ENCODE measurements at regions not wholly inside any gene's neighbourhood (a gene's known extent, or its start where the extent isn't known, plus 50 kb on each side); places are given as distances from the start of the nearest gene placed in this dataset.
A peak's percentile ranks its signal among the peaks of the same experiment; 100 is the strongest.
"Not testable (repeated sequence)": the region's sequence is repeated elsewhere in the genome, so short reads cannot be mapped to it uniquely, and the experiment has no call there.

- H3K9me3 ChIP-seq (ENCODE audit: low read depth, low read length); H3K4me1 ChIP-seq (ENCODE audit: insufficient read depth, low read length); H3K36me3 ChIP-seq (ENCODE audit: insufficient read depth, low read length); H4K20me1 ChIP-seq (ENCODE audit: insufficient read depth, low read length); H3K27me3 ChIP-seq (ENCODE audit: insufficient read depth, low read length); H3K4me3 ChIP-seq (ENCODE audit: insufficient read depth, low read length); H3K27ac ChIP-seq (ENCODE audit: low read depth, low read length); H3K79me2 ChIP-seq (ENCODE audit: insufficient read depth, low read length); H3K4me2 ChIP-seq (ENCODE audit: insufficient read depth, low read length); H2AFZ ChIP-seq (ENCODE audit: low read length); DNase-seq (ENCODE audit: insufficient read length, low spot score, missing footprints): not testable (repeated sequence)
These were observed 60.5 kb downstream of the GOLGA6L22 start for GRCh38 chr15:22519213-22519612.

GRCh38 chr15:22526537-22526936 lies 67.8 kb downstream of the GOLGA6L22 start:
- not testable (repeated sequence) for H4K20me1 ChIP-seq (ENCODE audit: insufficient read depth, low read length); DNase-seq (ENCODE audit: insufficient read length, low spot score, missing footprints); H3K9me3 ChIP-seq (ENCODE audit: low read depth, low read length); H3K27ac ChIP-seq (ENCODE audit: low read depth, low read length); H3K36me3 ChIP-seq (ENCODE audit: insufficient read depth, low read length); H3K4me2 ChIP-seq (ENCODE audit: insufficient read depth, low read length); H3K4me3 ChIP-seq (ENCODE audit: insufficient read depth, low read length); H3K79me2 ChIP-seq (ENCODE audit: insufficient read depth, low read length); H2AFZ ChIP-seq (ENCODE audit: low read length); H3K27me3 ChIP-seq (ENCODE audit: insufficient read depth, low read length); H3K4me1 ChIP-seq (ENCODE audit: insufficient read depth, low read length)

- not testable (repeated sequence) for H3K9me3 ChIP-seq (ENCODE audit: low read depth, low read length); H3K79me2 ChIP-seq (ENCODE audit: insufficient read depth, low read length); H4K20me1 ChIP-seq (ENCODE audit: insufficient read depth, low read length); H3K4me1 ChIP-seq (ENCODE audit: insufficient read depth, low read length); H3K36me3 ChIP-seq (ENCODE audit: insufficient read depth, low read length); H3K4me2 ChIP-seq (ENCODE audit: insufficient read depth, low read length); DNase-seq (ENCODE audit: insufficient read length, low spot score, missing footprints); H3K4me3 ChIP-seq (ENCODE audit: insufficient read depth, low read length); H3K27me3 ChIP-seq (ENCODE audit: insufficient read depth, low read length); H2AFZ ChIP-seq (ENCODE audit: low read length); H3K27ac ChIP-seq (ENCODE audit: low read depth, low read length)
These were observed 68.3 kb downstream of the GOLGA6L22 start for GRCh38 chr15:22527016-22527415.

DNA sequence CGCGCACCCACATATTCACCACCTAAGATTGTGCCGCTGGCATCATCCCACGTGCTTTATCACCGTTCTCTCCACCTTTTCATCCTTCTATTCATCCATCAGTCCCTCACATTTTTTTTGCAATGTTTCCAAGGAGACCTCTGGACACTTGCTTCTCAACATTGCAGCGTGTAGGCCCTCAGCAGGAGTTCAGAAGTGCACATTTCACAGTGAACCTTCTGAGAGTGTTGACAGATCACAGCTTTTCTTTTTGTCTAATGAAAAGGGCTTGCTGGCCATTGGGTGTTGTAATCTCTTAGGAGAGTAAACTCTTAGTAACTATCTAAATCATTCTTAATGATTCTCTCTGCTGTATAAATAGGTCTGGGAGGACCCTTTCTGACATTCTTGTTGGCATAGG lies 70.5 kb downstream of the GOLGA6L22 start:
- H3K4me2 ChIP-seq (ENCODE audit: insufficient read depth, low read length); H3K79me2 ChIP-seq (ENCODE audit: insufficient read depth, low read length); H3K27ac ChIP-seq (ENCODE audit: low read depth, low read length); H4K20me1 ChIP-seq (ENCODE audit: insufficient read depth, low read length); DNase-seq (ENCODE audit: insufficient read length, low spot score, missing footprints); H3K9me3 ChIP-seq (ENCODE audit: low read depth, low read length); H3K4me1 ChIP-seq (ENCODE audit: insufficient read depth, low read length); H3K27me3 ChIP-seq (ENCODE audit: insufficient read depth, low read length); H2AFZ ChIP-seq (ENCODE audit: low read length); H3K4me3 ChIP-seq (ENCODE audit: insufficient read depth, low read length); H3K36me3 ChIP-seq (ENCODE audit: insufficient read depth, low read length): not testable (repeated sequence)

DNA sequence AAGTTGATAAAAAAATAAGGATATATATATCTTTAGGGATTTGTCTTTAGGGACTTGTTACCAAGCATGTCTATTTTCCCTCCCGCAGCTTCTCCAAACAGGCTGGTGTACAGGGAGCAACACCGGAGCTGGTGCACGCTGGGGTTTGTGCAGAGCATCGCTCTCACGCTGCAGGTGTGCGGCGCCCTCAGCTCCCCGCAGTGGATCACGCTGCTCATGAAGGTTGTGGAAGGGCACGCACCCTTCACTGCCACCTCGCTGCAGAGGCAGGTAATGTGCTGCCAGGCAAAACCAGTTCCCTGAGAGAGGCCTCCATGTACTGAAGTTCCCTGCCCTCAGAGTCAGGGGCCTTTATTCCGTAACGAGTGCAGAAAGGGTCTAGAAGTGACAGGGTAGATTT lies 101.0 kb downstream of the GOLGA6L22 start:
- H3K27ac ChIP-seq (ENCODE audit: low read depth, low read length); H3K4me3 ChIP-seq (ENCODE audit: insufficient read depth, low read length); H3K79me2 ChIP-seq (ENCODE audit: insufficient read depth, low read length); H3K27me3 ChIP-seq (ENCODE audit: insufficient read depth, low read length); H3K4me2 ChIP-seq (ENCODE audit: insufficient read depth, low read length); H2AFZ ChIP-seq (ENCODE audit: low read length); H3K36me3 ChIP-seq (ENCODE audit: insufficient read depth, low read length); H4K20me1 ChIP-seq (ENCODE audit: insufficient read depth, low read length); H3K4me1 ChIP-seq (ENCODE audit: insufficient read depth, low read length); H3K9me3 ChIP-seq (ENCODE audit: low read depth, low read length); DNase-seq (ENCODE audit: insufficient read length, low spot score, missing footprints): not testable (repeated sequence)

- not testable (repeated sequence) for H4K20me1 ChIP-seq (ENCODE audit: insufficient read depth, low read length); H3K27ac ChIP-seq (ENCODE audit: low read depth, low read length); H3K4me2 ChIP-seq (ENCODE audit: insufficient read depth, low read length); H3K27me3 ChIP-seq (ENCODE audit: insufficient read depth, low read length); H3K79me2 ChIP-seq (ENCODE audit: insufficient read depth, low read length); DNase-seq (ENCODE audit: insufficient read length, low spot score, missing footprints); H3K9me3 ChIP-seq (ENCODE audit: low read depth, low read length); H3K4me3 ChIP-seq (ENCODE audit: insufficient read depth, low read length); H2AFZ ChIP-seq (ENCODE audit: low read length); H3K36me3 ChIP-seq (ENCODE audit: insufficient read depth, low read length); H3K4me1 ChIP-seq (ENCODE audit: insufficient read depth, low read length)
These were observed 103.0 kb downstream of the GOLGA6L22 start for GRCh38 chr15:22561716-22562115.

- H3K79me2 ChIP-seq (ENCODE audit: insufficient read depth, low read length); DNase-seq (ENCODE audit: insufficient read length, low spot score, missing footprints); H3K4me2 ChIP-seq (ENCODE audit: insufficient read depth, low read length); H3K4me3 ChIP-seq (ENCODE audit: insufficient read depth, low read length); H3K27me3 ChIP-seq (ENCODE audit: insufficient read depth, low read length); H2AFZ ChIP-seq (ENCODE audit: low read length); H3K36me3 ChIP-seq (ENCODE audit: insufficient read depth, low read length); H3K9me3 ChIP-seq (ENCODE audit: low read depth, low read length); H3K4me1 ChIP-seq (ENCODE audit: insufficient read depth, low read length); H3K27ac ChIP-seq (ENCODE audit: low read depth, low read length); H4K20me1 ChIP-seq (ENCODE audit: insufficient read depth, low read length): not testable (repeated sequence)
These were observed 107.8 kb downstream of the GOLGA6L22 start for GRCh38 chr15:22566510-22566909.

DNA sequence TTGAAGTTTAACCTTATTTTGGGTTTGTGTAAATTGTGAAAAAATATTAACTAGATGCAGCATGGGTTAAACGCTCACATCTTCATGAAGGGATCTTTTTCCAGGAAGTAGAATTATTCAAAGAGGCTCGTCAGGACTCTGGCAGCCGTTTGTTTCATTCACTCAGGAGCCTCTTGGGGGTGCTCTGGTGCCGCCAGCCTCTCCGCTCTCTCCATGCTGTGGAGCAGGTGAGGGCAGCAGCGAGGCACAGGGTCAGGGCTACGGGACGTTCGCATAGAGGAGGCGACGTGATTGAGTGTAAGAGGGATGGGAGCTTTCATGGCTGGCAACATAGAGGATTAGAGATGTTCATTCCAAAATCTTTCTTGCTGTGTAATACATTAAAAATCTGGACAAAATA lies 110.8 kb downstream of the GOLGA6L22 start:
- not testable (repeated sequence) for H3K27ac ChIP-seq (ENCODE audit: low read depth, low read length); H3K27me3 ChIP-seq (ENCODE audit: insufficient read depth, low read length); DNase-seq (ENCODE audit: insufficient read length, low spot score, missing footprints); H3K4me3 ChIP-seq (ENCODE audit: insufficient read depth, low read length); H3K4me1 ChIP-seq (ENCODE audit: insufficient read depth, low read length); H3K4me2 ChIP-seq (ENCODE audit: insufficient read depth, low read length); H4K20me1 ChIP-seq (ENCODE audit: insufficient read depth, low read length); H2AFZ ChIP-seq (ENCODE audit: low read length); H3K36me3 ChIP-seq (ENCODE audit: insufficient read depth, low read length); H3K9me3 ChIP-seq (ENCODE audit: low read depth, low read length); H3K79me2 ChIP-seq (ENCODE audit: insufficient read depth, low read length)

DNA sequence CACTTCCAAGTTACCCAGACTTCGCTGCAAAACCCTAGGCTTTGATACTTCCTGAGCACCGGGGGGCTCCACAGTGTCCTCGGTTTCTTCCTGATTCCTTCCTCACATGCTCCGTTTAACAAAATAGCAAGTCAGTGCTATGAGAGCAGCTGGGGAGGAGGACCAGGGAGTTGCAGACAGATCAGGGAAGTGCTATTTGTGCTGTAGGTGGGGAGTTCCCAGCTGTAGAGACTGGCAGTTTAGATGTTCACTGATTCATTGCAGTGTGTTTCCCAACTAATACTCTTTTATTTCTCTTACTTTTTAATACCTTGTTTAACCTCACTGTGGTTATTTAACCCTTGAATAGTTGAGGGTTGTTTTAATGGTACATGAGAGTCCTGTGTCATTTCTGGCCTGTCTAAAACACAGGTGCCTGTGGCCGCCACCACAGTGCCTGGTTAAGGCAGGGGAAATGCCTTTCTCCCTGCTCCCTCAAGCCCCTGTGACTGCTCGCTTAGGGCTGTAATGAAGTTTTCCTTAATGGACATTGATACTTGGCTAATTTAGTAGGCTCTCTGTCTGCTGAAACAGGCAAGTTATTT lies 113.5 kb downstream of the GOLGA6L22 start:
- not testable (repeated sequence) for H3K27ac ChIP-seq (ENCODE audit: low read depth, low read length); H3K4me2 ChIP-seq (ENCODE audit: insufficient read depth, low read length); H3K4me3 ChIP-seq (ENCODE audit: insufficient read depth, low read length); H3K4me1 ChIP-seq (ENCODE audit: insufficient read depth, low read length); H4K20me1 ChIP-seq (ENCODE audit: insufficient read depth, low read length); H3K79me2 ChIP-seq (ENCODE audit: insufficient read depth, low read length); H3K27me3 ChIP-seq (ENCODE audit: insufficient read depth, low read length); H3K36me3 ChIP-seq (ENCODE audit: insufficient read depth, low read length); H3K9me3 ChIP-seq (ENCODE audit: low read depth, low read length); H2AFZ ChIP-seq (ENCODE audit: low read length)
- peak; percentile 3 for DNase-seq (ENCODE audit: insufficient read length, low spot score, missing footprints)

All from osteoblast (primary cell).